Left ventricle myocardium inferior (tissue), 1 donor: ENCODE measurements at regions not wholly inside any gene's neighbourhood (a gene's known extent, or its start where the extent isn't known, plus 50 kb on each side); places are given as distances from the start of the nearest gene placed in this dataset.

Experiments
- DNase-seq: peaks from one replicate; pipeline ENCODE4 v3.0.0-alpha.2; 2020
- H3K27ac ChIP-seq: fragments of 200-600 bp; replicated peaks from 2 replicates; pipeline ENCODE4 v1.8.0; 2021
- H3K27me3 ChIP-seq: fragments of 200-600 bp; 2 replicates; pipeline ENCODE4 v1.8.0; 2021; ENCODE audit warnings: low read depth
- H3K36me3 ChIP-seq: fragments of 200-600 bp; 2 replicates; pipeline ENCODE4 v1.8.0; 2021
- H3K4me1 ChIP-seq: fragments of 200-600 bp; 2 replicates; pipeline ENCODE4 v1.8.0; 2021
- H3K4me3 ChIP-seq: fragments of 200-600 bp; 2 replicates; pipeline ENCODE4 v1.8.0; 2021; ENCODE audit warnings: mild to moderate bottlenecking, moderate library complexity
- H3K9me3 ChIP-seq: fragments of 200-600 bp; replicated peaks from 2 replicates; pipeline ENCODE4 v1.8.0; 2021
- intact Hi-C: fragments of 100-400 bp; cut with micrococcal nuclease; formaldehyde crosslinking; loops from one replicate; pipeline ENCODE4 v1.11.0; 2022
- TF ChIP-seq, protein P1 (sequence below): fragments of 200-600 bp; IDR thresholded peaks from 2 replicates; pipeline ENCODE4 v1.8.0; 2021; ENCODE audit warnings: antibody characterized with exemption, mild to moderate bottlenecking, borderline replicate concordance
- donor health status: DM: no; HTN: yes; CAD: no; lungs with severe emphysema.

DNA sequence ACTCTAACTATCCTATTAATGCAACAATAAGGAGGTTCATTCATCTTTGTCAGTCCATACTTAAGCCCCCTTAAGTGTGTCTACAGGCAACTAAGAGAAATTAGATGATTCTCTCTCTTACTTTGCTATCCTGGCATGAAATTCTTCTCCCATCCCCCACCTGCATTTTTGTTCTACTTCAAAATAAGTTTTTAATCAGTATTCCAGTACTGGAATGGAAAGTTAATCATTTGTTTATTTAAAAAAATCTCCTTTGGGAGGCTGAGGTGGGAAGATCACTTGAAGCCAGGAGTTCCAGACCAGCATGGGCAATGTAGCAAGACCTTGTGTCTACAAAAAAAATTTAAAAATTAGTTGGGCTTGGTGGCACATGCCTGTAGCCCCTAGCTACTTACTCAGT is 222.1 kb downstream of the MZT1 start:
- no peak overlapping the region for H3K4me3 ChIP-seq
- TF ChIP-seq, protein P1, sequence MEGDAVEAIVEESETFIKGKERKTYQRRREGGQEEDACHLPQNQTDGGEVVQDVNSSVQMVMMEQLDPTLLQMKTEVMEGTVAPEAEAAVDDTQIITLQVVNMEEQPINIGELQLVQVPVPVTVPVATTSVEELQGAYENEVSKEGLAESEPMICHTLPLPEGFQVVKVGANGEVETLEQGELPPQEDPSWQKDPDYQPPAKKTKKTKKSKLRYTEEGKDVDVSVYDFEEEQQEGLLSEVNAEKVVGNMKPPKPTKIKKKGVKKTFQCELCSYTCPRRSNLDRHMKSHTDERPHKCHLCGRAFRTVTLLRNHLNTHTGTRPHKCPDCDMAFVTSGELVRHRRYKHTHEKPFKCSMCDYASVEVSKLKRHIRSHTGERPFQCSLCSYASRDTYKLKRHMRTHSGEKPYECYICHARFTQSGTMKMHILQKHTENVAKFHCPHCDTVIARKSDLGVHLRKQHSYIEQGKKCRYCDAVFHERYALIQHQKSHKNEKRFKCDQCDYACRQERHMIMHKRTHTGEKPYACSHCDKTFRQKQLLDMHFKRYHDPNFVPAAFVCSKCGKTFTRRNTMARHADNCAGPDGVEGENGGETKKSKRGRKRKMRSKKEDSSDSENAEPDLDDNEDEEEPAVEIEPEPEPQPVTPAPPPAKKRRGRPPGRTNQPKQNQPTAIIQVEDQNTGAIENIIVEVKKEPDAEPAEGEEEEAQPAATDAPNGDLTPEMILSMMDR = no peak

GRCh38 chr13:72504131-72504841 is 223.1 kb downstream of the MZT1 start:
- TF ChIP-seq, protein P1 = no peak
- Histone ChIP-seq H3K9me3 (no peaks in the 10 kb centered on the region), H3K27me3 (no peaks in the 10 kb centered on the region), H3K27ac (no peak overlapping the region), H3K4me1 (no peaks in the 10 kb centered on the region), H3K36me3 (no peaks in the 10 kb centered on the region), H3K4me3 (no peak overlapping the region)
- DNase-seq = no peak
- intact Hi-C loops = no loop called here

More for the DNA sequence above, 222.1 kb downstream of the MZT1 start:
- Histone ChIP-seq H3K27me3 (no peaks in the 10 kb centered on the region), H3K27ac (no peak overlapping the region), H3K36me3 (no peaks in the 10 kb centered on the region), H3K9me3 (no peaks in the 10 kb centered on the region), H3K4me1 (no peaks in the 10 kb centered on the region)
- DNase-seq = no peak
- intact Hi-C loops = no loop called here

- DNase-seq = no peak
- no peak overlapping the region for H3K4me3 ChIP-seq
- intact Hi-C loops = no loop called here
Measured at GRCh38 chr13:72500851-72501250, 226.6 kb downstream of the MZT1 start.

GRCh38 chr13:72495681-72496080 is 231.7 kb downstream of the MZT1 start:
- Histone ChIP-seq H3K4me3 (no peak overlapping the region), H3K4me1 (no peaks in the 10 kb centered on the region), H3K36me3 (no peaks in the 10 kb centered on the region), H3K27me3 (no peaks in the 10 kb centered on the region), H3K9me3 (no peaks in the 10 kb centered on the region), H3K27ac (no peak overlapping the region)
- no peak for DNase-seq
- intact Hi-C loops = no loop called here
- TF ChIP-seq, protein P1 = no peak

More at GRCh38 chr13:72500851-72501250, 226.6 kb downstream of the MZT1 start:
- Histone ChIP-seq H3K9me3 (no peaks in the 10 kb centered on the region), H3K4me1 (no peaks in the 10 kb centered on the region), H3K36me3 (no peaks in the 10 kb centered on the region), H3K27me3 (no peaks in the 10 kb centered on the region), H3K27ac (no peak overlapping the region)
- TF ChIP-seq, protein P1 = no peak

DNA sequence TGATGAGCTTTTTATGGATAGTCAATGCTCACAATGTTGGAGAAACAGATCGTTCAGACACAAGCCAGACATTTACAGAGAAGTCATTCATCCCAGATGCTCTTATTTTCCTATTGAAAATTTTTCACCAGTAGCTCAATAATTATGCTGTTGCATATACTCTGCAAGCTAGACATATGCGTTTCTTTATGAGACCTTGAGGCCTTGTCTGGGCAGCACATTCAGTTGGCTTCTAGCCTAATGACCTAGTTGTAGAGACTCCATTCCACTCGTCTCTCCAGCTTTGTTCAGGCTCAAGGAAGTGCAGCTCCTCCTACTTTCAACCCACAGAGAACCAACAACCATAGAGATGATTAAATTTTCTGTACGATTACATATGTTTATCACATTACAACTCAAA is 237.7 kb downstream of the MZT1 start:
- TF ChIP-seq, protein P1 = no peak
- H3K4me1 ChIP-seq = no peaks in the 10 kb centered on the region
- no peaks in the 10 kb centered on the region for H3K27me3 ChIP-seq
- no peak for DNase-seq
- H3K9me3 ChIP-seq = no peaks in the 10 kb centered on the region
- no peaks in the 10 kb centered on the region for H3K36me3 ChIP-seq
- intact Hi-C loops = no loop called here
- H3K27ac ChIP-seq = no peak overlapping the region
- no peak overlapping the region for H3K4me3 ChIP-seq
